Osteoblast (primary cell): ENCODE measurements at regions not wholly inside any gene's neighbourhood (a gene's known extent, or its start where the extent isn't known, plus 50 kb on each side); places are given as distances from the start of the nearest gene placed in this dataset.

ENCODE experiments used
- DNase-seq: peaks from one replicate; pipeline ENCODE4 v3.0.0; 2011; ENCODE audit warnings: low spot score, mixed read lengths; ENCODE audit not compliant: insufficient read length; ENCODE audit errors: missing footprints
- H2AFZ ChIP-seq: 2 replicates; pipeline ENCODE4 v1.6.0; 2011; ENCODE audit warnings: mild to moderate bottlenecking, low read length
- H3K27ac ChIP-seq: 2 replicates; pipeline ENCODE4 v1.5.1; 2011; ENCODE audit warnings: mild to moderate bottlenecking, low read depth, low read length, moderate library complexity
- H3K27me3 ChIP-seq: 2 replicates; pipeline ENCODE4 v1.6.0; 2012; ENCODE audit warnings: mild to moderate bottlenecking, control low read depth, inconsistent platforms, low read length, moderate library complexity; ENCODE audit not compliant: insufficient read depth
- H3K36me3 ChIP-seq: 2 replicates; pipeline ENCODE4 v1.5.1; 2011; ENCODE audit warnings: mild to moderate bottlenecking, low read length, control low read depth, moderate library complexity; ENCODE audit not compliant: insufficient read depth
- H3K4me1 ChIP-seq: 2 replicates; pipeline ENCODE4 v1.5.1; 2011; ENCODE audit warnings: mild to moderate bottlenecking, low read length, control low read depth, moderate library complexity; ENCODE audit not compliant: insufficient read depth
- H3K4me2 ChIP-seq: 2 replicates; pipeline ENCODE4 v1.6.0; 2011; ENCODE audit warnings: mild to moderate bottlenecking, low read length; ENCODE audit not compliant: insufficient read depth
- H3K4me3 ChIP-seq: fragments of 200-600 bp; sonication (generic); 3 replicates; pipeline ENCODE4 v1.5.1; 2012; ENCODE audit warnings: mild to moderate bottlenecking, low read length, inconsistent platforms; ENCODE audit not compliant: insufficient read depth
- H3K79me2 ChIP-seq: 2 replicates; pipeline ENCODE4 v1.6.0; 2012; ENCODE audit warnings: mild to moderate bottlenecking, low read length, control low read depth, inconsistent platforms; ENCODE audit not compliant: insufficient read depth
- H3K9me3 ChIP-seq: 2 replicates; pipeline ENCODE4 v1.5.1; 2011; ENCODE audit warnings: low read depth, low read length, control low read depth
- H4K20me1 ChIP-seq: 2 replicates; pipeline ENCODE4 v1.6.0; 2012; ENCODE audit warnings: mild to moderate bottlenecking, low read length, control low read depth; ENCODE audit not compliant: insufficient read depth
- TF ChIP-seq, protein P1 (sequence below): IDR thresholded peaks from 2 replicates; pipeline ENCODE4 v1.5.1; 2011; ENCODE audit warnings: mild to moderate bottlenecking, low read depth, low read length, moderate library complexity; ENCODE audit errors: extremely low read depth

DNA sequence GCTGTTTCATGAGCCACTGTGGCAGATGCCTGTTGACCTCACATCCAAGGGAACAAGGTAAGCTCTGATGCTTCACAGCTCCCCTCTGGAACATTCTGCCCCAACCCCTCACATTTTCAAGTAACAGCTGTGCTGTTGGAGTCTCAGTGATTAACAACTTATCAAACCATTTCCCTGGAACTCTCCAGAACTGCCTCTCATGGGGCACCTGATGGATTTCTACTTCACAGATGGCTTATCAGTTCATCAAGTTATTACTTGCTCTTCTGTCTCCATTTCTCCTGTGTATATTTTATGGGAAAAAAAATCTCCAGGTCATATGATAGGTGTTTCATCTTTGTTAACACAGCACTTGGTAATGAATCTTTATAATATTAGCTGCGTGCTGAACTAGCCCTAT, 322.4 kb downstream of the MAN2A1 start:
- Histone ChIP-seq H3K27ac (no peak overlapping the region), H2AFZ (no peak overlapping the region), H3K27me3 (no peaks in the 10 kb centered on the region), H3K79me2 (no peaks in the 10 kb centered on the region), H3K4me1 (no peaks in the 10 kb centered on the region), H3K4me3 (no peak overlapping the region), H3K9me3 (no peaks in the 10 kb centered on the region), H3K36me3 (no peaks in the 10 kb centered on the region), H3K4me2 (no peak overlapping the region), H4K20me1 (no peaks in the 10 kb centered on the region)
- DNase-seq = no peak
- TF ChIP-seq, protein P1, sequence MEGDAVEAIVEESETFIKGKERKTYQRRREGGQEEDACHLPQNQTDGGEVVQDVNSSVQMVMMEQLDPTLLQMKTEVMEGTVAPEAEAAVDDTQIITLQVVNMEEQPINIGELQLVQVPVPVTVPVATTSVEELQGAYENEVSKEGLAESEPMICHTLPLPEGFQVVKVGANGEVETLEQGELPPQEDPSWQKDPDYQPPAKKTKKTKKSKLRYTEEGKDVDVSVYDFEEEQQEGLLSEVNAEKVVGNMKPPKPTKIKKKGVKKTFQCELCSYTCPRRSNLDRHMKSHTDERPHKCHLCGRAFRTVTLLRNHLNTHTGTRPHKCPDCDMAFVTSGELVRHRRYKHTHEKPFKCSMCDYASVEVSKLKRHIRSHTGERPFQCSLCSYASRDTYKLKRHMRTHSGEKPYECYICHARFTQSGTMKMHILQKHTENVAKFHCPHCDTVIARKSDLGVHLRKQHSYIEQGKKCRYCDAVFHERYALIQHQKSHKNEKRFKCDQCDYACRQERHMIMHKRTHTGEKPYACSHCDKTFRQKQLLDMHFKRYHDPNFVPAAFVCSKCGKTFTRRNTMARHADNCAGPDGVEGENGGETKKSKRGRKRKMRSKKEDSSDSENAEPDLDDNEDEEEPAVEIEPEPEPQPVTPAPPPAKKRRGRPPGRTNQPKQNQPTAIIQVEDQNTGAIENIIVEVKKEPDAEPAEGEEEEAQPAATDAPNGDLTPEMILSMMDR = no peak

DNA sequence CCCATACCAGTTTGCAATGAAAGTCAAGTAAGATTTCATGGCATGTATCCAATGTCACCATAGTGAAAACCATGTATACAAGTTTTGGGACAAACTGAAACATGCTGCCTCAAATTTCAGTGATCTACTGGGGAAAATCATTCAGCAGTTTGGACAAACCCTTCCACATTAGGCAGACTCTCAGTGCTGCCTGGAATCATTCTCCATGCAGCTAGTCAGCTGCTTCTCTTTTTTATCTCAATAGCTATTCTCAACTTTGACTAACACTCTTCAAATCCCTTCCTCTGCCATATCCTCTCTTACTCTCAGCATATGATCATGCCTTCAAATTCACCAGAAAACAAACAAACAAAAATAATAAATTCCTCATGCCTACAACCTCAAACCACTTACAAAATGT, 323.3 kb downstream of the MAN2A1 start:
- Histone ChIP-seq H3K4me2 (no peak overlapping the region), H3K4me1 (no peaks in the 10 kb centered on the region), H4K20me1 (no peaks in the 10 kb centered on the region), H3K36me3 (no peaks in the 10 kb centered on the region), H2AFZ (no peak overlapping the region), H3K4me3 (no peak overlapping the region), H3K27me3 (no peaks in the 10 kb centered on the region), H3K27ac (no peak overlapping the region), H3K9me3 (no peaks in the 10 kb centered on the region), H3K79me2 (no peaks in the 10 kb centered on the region)
- TF ChIP-seq, protein P1 = no peak
- no peak for DNase-seq

DNA sequence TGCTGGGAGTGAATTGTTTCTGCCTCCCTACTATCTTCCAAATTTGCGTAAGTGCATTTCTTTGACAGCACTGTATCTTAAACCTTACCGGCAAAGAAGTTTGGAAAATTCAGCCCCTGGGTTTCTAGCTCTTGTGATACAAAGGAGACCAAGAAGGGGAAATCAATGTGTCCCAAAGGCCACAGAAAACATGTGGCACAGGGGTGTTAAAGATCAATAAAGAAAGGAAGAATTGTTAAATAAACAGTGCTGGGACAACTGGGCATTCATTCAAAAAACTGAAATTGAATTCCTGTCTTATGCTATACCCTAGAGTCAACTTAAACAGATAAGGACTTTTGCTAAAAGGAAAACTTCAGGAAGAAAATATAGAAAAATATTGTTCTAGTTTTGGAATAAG, 328.1 kb downstream of the MAN2A1 start:
- no peak for DNase-seq
- H2AFZ ChIP-seq = no peak overlapping the region
- H3K36me3 ChIP-seq = no peaks in the 10 kb centered on the region
- no peak overlapping the region for H3K4me3 ChIP-seq
- TF ChIP-seq, protein P1 = no peak
- H3K4me1 ChIP-seq = no peaks in the 10 kb centered on the region
- no peaks in the 10 kb centered on the region for H3K79me2 ChIP-seq
- no peaks in the 10 kb centered on the region for H4K20me1 ChIP-seq
- H3K4me2 ChIP-seq = no peak overlapping the region
- H3K9me3 ChIP-seq = no peaks in the 10 kb centered on the region
- no peak overlapping the region for H3K27ac ChIP-seq
- H3K27me3 ChIP-seq = no peaks in the 10 kb centered on the region

DNA sequence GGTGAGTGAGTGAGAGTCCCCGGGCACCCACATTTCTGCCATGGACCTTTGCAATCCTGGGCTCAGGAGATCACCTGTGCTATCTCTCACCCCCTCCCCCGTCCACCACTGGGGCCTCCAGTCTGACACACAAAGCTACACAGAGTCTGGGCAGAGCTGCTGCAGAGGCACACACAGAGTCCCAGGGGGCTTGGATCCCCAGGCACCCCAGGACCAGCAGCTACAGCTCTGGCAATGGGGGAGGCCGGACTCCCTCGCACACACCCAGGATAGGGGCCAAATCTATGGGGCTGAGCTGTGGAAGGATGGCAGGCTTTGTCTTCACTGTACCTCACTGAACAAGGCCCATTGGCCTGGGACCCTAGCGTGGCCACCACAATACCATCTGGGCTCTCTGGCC, 328.8 kb downstream of the MAN2A1 start:
- Histone ChIP-seq H3K4me1 (no peaks in the 10 kb centered on the region), H4K20me1 (no peaks in the 10 kb centered on the region), H2AFZ (no peak overlapping the region), H3K4me2 (no peak overlapping the region), H3K36me3 (no peaks in the 10 kb centered on the region), H3K27me3 (no peaks in the 10 kb centered on the region), H3K9me3 (no peaks in the 10 kb centered on the region), H3K27ac (no peak overlapping the region), H3K4me3 (no peak overlapping the region), H3K79me2 (no peaks in the 10 kb centered on the region)
- DNase-seq = no peak
- TF ChIP-seq, protein P1 = no peak
